HG02678 (cell line): ENCODE measurements at regions not wholly inside any gene's neighbourhood (a gene's known extent, or its start where the extent isn't known, plus 50 kb on each side); places are given as distances from the start of the nearest gene placed in this dataset.

Experiments
- ATAC-seq: cut with Tn5 transposase; IDR thresholded peaks from one replicate; pipeline ENCODE4 v1.9.1; 2021; ENCODE audit warnings: mild to moderate bottlenecking, moderate library complexity; ENCODE audit not compliant: unreplicated experiment

DNA sequence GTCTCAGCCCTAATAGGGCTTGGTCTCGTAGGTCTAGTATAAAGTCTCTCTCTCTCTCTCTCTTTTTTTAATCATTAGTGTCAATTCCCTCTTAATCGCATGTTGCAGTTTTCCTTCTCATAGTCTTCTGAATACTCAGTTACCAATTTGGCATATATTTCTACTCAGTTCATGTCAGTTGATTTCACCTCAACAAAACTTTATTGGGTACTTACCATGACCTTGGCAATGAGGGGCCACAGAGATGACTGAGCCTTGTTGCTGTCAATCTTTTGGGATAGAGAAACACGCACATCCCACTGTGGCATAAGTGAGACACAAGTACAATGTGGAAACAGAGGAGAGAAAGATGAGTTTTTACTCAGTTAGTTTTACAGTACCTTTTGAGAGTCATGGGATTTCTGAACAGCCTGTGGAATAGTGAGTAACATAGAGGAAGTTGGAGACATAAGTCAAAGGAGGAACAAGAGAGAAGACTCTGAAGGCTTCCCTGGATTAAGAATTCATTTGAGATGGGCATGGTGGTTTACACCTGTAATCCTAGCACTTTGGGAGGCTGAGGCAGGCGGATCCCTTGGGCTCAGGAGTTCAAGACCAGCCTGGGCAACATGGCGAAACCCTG, 150.2 kb upstream of the CBLB start:
- ATAC-seq: no peak

DNA sequence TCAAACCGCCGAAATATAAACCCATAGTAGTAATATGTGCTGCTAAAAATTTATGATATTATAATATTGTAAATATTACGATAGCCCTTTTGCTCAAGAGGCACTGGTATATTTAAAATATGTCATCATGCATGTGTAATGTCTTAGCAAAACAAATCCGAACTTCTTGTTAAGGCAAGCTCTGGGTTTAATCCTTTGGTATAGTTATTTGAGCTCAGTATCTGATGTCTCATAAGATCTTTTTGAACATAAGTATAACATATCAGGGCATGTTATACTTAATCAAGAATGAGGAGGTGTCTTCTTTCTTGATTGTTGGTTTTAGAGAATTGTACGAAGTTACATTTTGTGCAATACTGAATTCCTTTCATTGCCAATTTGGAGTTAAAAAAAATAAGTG, 154.1 kb upstream of the CBLB start:
- no peak for ATAC-seq

DNA sequence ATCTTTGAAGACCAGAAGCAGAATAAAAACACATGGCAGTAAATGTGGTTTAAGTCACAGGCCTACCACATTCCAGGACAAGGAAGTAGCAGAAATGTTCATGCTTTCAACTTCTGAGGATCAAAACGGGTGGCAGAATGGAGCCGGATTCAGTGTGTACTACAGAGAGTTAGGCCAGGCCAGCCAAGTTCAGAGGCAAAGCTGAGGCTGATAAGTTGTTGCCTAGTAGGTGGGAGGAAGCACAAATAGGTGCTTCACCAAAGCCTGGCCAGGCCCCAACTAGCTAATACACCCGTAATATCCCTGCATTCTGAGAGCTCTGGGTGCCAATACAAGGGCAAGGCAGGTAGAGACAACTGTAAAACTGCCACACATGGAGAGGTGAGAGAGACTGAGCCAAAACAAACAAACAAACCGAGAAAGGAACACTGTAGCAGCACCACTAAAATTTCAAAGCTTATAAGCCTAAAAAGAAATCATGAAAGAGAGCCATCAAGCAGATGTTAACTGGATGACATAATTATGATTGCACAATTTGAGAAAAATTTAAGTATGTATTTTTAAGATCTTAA, 156.4 kb upstream of the CBLB start:
- no peak for ATAC-seq

DNA sequence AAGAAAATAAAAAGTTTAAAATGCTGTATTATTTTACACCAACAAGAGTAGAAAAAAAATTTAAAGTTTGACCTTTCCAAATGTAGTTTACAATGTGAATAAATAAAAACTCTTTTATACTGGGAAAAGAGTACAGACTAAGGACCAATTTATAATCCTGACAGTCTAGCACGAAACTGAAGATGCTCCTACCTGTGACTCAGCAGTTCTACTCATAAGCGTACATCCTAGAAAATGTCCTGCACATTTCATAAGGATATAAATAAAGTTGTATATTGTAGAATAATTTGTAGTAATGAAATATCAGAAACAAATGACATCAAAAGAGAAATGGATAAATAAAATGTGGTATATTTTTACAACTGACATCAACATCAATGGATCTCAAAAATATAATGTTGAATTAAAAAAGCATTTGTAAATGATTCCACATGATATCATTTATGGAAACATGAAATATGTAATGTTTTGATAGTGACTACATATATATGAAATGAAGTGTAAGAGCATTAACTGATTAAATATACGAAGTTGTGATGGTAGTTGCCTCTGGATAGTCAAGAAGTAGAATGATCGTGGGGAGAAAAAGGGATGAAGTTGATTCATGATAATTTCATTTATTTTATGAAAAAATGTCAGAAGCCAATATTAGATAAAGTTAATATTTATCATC, 161.3 kb upstream of the CBLB start:
- no peak for ATAC-seq

DNA sequence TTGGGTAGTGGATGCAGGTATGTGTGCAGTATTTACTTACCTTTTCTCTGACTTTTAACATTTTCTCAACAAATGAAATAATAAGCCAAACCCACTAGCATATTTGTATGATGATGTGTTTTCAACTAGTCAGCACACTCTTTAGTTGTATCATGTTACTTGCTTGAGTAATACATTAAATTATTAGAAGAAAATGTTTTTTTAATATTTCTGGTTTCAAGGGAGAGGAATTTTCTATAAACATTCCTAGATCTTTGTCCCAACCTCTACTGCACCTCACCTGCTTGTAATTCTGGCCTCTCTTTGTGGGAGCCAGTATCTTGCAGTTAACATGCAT, 161.8 kb upstream of the CBLB start:
- no peak for ATAC-seq

DNA sequence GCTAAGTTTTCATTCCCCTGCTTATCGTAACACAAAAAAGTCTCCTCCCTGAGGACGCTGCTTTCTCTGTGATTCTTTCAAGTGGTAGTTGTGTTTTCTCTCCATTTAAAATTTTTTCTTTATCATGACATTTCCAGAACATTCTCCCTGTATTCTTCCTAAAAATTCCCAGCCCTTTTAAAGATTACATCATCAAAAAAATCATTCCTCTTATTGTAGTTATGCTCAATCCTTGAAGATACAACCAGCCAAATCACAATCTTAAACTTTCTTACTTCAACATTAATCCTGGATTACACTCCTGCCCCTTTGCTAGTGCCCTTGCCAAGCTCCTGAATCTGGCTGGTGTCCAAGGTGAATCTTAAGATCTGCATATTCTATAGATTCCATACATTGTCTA, 163.7 kb upstream of the CBLB start:
- ATAC-seq: no peak

DNA sequence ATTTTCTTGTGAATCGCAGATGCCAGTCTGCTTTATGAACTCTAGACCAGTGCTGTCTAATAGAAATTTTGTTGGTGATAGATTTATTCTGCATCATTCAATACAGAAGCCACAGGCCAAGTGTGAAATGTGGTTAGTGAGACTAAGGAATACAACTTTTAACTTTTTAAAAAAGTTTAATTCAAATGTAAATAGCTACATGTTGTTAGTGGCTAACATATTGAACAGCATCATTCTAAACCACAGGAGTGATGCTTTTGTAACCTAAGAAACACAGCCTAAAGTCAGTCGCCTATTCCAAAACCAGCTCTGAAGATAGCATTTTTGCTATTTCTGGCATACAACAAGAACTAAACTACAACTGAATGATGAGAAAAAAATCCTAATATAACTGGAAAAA, 164.8 kb upstream of the CBLB start:
- ATAC-seq: no peak

DNA sequence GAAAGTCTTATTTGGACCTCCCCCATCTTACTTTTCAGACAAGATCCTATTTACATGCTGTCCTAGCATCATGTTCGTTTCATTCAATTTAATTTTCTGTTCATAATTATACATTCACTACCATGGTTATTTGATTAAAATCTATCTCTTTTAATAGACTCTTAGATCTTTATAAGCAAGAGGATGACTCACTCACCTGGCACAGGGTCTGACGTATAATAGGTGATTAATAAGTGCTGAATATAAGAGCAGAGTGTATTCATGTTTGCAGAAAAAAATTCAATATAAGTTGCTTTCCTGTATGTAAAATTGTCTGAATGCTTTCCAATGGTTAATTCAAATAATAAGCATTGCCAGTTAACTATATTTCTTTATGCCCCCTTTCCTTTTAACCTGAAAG, 165.5 kb upstream of the CBLB start:
- ATAC-seq: no peak

DNA sequence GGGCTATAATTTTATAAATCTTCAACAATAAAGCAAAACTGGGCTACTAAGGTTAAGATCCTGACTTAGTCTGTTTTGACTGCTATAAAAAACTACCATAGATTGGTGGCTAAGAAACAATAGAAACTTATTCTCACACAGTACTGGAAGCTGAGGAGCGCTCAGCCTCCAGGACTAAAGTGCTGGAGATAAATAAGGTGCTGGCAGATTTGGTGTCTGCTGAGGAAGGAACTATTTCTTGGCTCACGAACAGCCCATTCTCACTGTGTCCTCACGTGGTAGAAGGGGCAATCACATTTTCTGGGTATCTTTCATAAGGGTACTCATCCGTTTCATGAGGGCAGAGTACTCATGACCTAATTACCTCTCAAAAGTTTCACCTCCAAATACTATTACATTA, 166.8 kb upstream of the CBLB start:
- no peak for ATAC-seq

DNA sequence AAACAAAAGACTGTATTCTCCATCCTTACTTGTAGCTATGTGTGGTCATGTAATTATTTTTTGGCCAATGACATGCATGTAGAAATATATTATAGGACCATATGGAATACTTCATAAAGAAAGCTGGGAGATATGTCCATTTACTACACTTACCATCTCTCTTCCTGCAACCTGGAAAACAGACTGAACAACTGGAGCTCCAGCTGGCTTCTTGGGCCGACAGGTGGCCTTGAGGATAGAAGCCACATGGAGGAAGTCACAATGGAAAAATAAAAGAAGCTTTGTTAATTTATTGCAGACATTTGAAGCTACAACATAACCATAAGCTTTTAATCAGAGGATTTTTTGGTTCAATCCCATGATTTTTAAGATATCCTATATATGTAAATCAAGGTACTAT, 167.9 kb upstream of the CBLB start:
- no peak for ATAC-seq

DNA sequence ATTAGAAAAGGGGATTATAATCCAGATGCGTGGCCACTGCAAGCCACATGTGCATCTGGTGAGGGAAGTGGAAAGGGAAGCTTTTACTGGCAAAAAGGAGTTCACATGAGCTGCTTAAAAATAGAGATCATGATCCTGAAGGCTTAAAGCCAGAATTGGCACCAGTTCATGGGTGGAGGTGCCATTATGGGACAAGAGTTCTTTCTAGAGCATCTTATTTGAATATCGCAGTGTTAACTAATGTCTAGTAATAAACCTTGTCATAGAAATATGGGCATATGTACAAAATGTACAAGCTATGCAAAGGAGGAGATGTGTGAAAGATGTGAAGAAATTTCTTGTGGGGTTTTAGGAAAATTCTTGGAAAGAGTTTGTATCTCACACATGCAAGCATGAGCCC, 178.4 kb upstream of the CBLB start:
- ATAC-seq: no peak

DNA sequence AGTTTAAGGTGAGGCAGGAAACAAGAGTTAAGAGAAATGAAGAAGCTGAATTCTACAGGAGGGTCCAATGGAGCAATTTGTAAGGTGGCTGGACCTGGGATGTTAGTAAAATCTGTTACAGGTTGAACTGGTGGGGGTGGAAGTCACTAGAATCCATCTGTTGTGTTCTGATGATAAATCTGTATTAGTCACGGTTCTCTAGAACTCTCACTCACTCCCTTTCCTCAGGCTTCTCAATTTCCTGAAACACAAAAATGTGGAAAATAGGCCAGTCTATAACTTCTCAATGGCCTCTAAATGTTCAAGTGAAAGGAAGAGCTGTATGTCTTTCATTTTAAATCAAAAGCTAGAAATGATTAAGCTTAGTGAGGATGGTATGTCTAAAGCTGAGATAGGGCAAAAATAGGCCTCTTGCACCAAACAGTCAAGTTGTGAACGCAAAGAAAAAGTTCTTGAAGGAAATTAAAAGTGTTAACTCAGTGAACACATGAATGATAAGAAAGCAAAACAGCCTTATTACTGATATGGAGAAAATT, 180.2 kb upstream of the CBLB start:
- no peak for ATAC-seq

DNA sequence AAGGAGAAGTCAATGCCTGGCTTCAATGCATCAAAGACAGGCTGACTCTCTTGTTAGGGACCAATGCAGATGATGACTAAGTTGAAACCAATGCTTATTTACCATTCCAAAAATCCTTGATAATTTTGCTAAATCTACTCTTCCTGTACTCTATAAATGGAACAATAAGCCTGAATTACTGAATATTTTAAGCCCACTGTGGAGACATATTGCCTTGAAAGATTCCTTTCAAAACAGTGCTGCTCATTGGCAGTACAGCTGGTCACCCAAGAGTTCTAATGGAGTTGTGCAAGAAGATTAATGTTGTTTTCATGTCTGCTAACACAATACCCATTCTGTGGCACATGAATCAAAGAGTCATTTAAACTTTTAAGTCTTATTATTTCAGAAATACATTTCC, 181.0 kb upstream of the CBLB start:
- no peak for ATAC-seq

DNA sequence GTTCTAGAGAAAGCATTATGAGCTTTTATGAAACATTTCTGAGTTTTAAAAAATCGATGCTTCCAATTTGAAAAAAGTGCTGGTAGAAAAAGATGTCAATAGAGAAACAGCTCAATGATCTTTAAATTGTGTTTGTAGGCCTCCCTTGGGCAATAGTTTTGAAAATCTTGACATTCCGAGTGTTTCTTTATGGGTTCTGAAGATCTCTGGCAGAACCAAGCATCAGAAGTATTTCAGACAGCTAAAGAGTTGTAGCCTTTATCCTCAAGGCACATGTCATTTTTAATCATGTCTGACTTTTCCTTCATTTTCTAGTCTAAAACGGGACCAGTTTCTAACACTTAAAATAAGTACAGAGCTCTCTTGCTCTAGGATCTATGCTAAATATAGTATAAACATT, 188.1 kb upstream of the CBLB start:
- no peak for ATAC-seq

DNA sequence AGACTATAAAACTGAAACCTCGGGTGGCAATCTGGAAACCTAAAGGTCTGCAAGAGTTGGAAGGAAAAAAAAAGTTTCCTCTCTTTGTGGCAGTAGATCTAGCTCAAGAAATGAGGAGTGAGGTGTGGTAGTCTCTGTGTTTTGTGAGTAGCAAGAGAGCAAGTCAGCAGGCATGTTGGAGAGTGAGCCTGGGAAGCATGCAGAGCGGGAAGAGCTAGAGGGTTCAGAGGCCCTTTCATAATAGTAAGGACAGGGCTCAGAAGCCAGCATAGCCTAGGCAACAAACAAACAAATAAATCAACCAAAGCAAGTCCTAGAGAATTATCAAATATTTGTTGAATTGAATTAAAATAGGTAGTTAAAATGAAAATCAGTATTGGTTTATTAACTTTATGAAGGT, 189.7 kb upstream of the CBLB start:
- no peak for ATAC-seq

DNA sequence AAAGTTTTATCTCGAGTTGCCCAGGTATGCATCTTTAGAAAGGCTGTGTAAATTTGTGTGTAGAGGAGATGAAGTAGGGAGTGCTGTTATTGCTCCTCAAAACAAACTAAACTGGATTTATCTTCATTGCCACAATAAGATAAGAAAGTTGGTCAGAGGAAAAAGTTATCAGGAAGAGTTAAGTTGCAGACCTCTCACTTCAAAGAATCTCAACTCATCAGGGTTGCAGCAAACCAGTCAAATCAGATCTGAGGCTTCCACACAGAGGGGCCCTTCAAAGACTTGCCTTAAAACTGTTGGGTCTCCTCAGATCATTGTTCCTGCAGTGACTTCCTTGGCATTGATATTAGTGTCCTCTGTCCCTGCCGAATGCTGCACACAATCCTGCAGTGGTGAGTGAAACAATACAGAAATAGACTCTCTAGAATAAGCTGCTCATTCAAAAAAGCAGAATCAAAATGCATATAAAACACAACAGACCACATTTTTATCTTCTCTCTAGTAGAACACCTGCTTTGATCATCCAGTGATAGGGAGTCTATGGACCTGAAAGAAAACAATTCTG, 191.2 kb upstream of the CBLB start:
- ATAC-seq: no peak

DNA sequence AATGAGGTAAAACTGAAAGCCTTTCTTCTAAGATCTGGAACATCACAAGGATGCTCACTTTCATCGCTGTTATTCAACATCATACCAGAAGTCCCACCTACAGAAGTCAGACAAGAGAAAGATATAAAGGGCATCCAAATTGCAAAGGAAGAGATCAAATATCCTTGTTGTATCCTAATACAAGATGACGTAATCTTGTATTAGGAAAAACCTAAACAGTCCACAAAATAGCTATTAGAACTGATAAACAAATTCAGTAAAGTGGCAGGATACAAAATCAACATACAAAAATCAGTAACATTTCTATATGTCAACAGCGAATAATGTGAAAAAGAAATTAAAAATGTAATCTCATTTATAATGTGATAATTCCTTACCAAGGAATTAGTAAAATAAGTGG, 195.1 kb upstream of the CBLB start:
- ATAC-seq: no peak

DNA sequence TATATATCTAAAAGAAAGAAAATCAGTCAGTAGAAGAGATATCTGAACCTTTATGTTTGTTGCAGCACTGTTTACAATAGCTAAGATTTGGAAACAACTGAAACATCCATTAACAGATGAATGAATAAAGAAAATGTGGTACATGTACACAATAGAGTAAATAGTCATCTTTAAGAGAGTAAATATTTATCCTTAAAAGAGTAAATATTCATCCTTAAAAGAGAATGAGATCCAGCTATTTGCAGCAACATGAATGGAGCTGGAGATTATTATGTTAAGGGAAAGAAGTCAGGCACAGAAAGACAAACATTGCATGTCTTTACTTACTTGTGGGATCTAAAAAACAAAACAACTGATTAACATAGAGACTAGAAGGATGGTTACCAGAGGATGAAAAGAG, 197.0 kb upstream of the CBLB start:
- ATAC-seq: no peak

DNA sequence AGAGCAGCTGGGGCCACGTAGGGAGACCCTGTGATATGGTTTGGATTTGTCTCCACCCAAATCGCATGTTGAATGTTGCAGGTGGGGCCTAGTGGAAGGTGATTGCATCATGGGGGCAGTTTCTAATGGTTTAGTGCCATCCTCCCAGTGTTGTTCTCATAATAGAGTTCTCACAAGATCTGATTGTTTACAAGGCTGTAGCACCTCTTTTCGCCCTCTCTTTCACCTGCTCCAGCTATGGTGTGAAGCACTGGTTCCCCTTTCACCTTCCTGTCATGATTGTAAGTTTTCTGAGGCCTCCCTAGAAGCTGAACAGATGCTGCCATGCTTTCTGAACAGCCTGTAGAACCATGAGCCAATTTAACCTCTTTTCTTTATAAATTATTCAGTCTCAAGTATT, 198.9 kb upstream of the CBLB start:
- ATAC-seq: peak; percentile 60

DNA sequence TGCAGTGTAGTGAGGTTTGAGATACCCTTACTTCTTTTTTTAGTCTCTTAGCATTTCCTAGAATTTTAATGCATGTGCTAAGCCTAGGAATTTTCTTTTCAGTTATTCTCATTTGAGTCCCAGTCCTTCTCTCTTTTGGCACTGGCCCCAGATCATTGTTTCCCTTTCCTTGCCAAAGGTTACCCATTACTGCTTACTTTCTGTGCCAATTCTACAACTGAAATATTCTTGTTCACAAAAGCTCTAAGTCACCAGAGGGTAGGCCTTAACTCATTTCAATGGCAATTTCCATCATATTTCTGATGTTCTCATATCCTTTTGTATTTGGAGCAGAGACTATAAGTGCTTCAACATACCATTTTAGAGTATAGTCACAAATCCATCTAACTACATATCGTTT, 199.6 kb upstream of the CBLB start:
- no peak for ATAC-seq

DNA sequence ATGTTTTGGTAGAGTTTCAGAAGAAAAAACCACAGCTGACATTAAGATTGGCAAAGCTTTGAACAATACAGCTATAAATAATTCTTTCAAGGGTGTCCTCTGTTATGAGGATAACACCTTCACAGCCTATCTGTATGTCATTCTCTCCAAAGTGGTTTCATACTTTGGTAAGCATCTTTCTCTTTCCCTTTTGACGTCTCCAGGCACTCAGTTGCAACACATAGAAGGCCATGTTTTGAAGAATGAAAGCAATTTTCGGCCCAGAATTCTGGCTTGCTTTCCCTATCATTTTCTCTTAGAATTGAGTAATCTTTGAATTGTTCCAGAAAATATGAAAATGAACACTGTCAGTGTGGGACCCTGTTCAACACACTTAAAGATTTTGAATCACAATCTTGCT, 200.0 kb upstream of the CBLB start:
- peak; percentile 92 for ATAC-seq

DNA sequence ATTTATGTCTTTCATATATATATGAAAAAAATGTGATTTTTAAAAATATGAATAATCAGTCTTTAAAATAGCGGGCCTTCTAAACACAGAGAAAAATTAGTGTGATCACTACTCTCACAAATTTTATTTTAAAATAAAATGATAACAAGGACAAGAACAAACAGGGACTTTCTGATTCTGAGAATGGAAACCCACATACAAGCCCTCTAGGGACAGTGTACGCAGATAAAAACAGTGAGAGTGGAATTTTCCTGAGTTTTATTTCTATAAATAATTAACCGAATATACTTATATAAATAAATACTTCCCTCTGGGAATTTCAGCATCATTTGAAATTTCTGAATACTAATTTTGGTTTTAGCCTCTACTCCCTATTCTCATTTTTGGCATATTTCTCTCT, 201.4 kb upstream of the CBLB start:
- ATAC-seq: no peak
